Upper lobe of left lung (tissue), 6 donors: ENCODE measurements at regions not wholly inside any gene's neighbourhood (a gene's known extent, or its start where the extent isn't known, plus 50 kb on each side); places are given as distances from the start of the nearest gene placed in this dataset.

Source experiments
- ATAC-seq, 2 donors: fragments of 200-7000 bp; cut with Tn5 transposase; one replicate each; pipeline ENCODE4 v1.9.1; 2022; ENCODE audit warnings: mild to moderate bottlenecking in 2 of 2, moderate library complexity in 2 of 2; ENCODE audit not compliant: low FRiP score in 2 of 2
- DNase-seq, 2 donors: peaks; one replicate each; pipeline ENCODE4 v3.0.0-alpha.2; 2019 to 2020
- H3K27ac ChIP-seq, 4 donors: fragments of 200-600 bp; sonication (generic); one replicate each; pipeline ENCODE4 v1.5.1; 2016 to 2019
- H3K27me3 ChIP-seq, 4 donors: fragments of 200-600 bp; sonication (generic); one replicate each; pipeline ENCODE4 v1.5.1; 2017 to 2019
- H3K36me3 ChIP-seq, 4 donors: fragments of 200-600 bp; sonication (generic); one replicate each; pipeline ENCODE4 v1.5.1; 2016 to 2019
- H3K4me1 ChIP-seq, 4 donors: fragments of 200-600 bp; sonication (generic); one replicate each; pipeline ENCODE4 v1.5.1; 2018 to 2019
- H3K4me3 ChIP-seq, 4 donors: fragments of 200-600 bp; sonication (generic); one replicate each; pipeline ENCODE4 v1.5.1; 2017 to 2019; ENCODE audit warnings: mild to moderate bottlenecking in 2 of 4, moderate library complexity in 1 of 4
- H3K9me3 ChIP-seq, 4 donors: fragments of 200-600 bp; sonication (generic); one replicate each; pipeline ENCODE4 v1.5.1; 2018 to 2019
- EP300 ChIP-seq, 4 donors: sonication (generic); formaldehyde crosslinking; IDR thresholded peaks; one replicate each; pipeline ENCODE4 v1.5.1; 2017; ENCODE audit warnings: antibody characterized with exemption in 4 of 4, control low read depth in 2 of 4
- POLR2A ChIP-seq, 4 donors: fragments of 450-650 bp; IDR thresholded peaks; one replicate each; pipeline ENCODE4 v1.5.1; 2016 to 2017; ENCODE audit warnings: antibody characterized with exemption in 4 of 4, mild to moderate bottlenecking in 2 of 4
- POLR2AphosphoS5 ChIP-seq, 2 donors: sonication (generic); formaldehyde crosslinking; IDR thresholded peaks; one replicate each; pipeline ENCODE4 v1.5.1; 2017; ENCODE audit warnings: antibody characterized with exemption in 2 of 2
- WGBS, 2 donors: methylation state at CpG; one replicate each; pipeline ENCODE4 v1.1.5; 2017 to 2018; 5-methylcytosine and 5-hydroxymethylcytosine counted together
- TF ChIP-seq, protein P1 (sequence below), 6 experiments: fragments of 450-650 bp in 4 of 6; fragments of 200-600 bp in 2 of 6; sonication (generic) in 2 of 6; IDR thresholded peaks; one replicate each; pipeline ENCODE4 v1.5.1; 2016 to 2019; ENCODE audit warnings: antibody characterized with exemption in 6 of 6
- donor health status: DM: no; HTN: no; CAD: no; lungs with moderate emphysema.
- donor health status: DM: no; HTN: yes; CAD: no; lungs with severe emphysema.

DNA sequence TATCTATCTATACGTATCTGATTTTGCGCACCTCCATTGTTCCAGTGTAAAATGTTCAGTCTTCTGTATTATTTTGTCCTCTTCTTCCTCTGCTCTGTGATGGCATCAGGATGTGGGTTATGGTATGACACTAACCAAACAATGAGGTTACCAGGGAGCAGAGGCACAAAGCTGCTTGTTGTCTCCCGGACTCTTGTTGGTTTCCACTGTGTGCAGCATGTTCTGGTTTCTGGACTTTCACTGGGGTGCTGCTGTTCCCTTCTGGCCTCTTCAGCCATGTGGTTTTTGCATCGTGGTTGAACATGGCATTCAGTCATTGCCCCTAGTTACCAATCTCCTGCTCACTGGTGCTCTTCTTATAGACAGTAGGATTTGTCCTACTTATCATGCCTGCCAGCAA, 665.9 kb downstream of the CBLN2 start:
- Histone ChIP-seq H3K36me3 (no peaks in the 10 kb centered on the region), H3K4me3 (no peak overlapping the region), H3K9me3 (no peaks in the 10 kb centered on the region), H3K27me3 (no peaks in the 10 kb centered on the region), H3K27ac (no peak overlapping the region), H3K4me1 (no peaks in the 10 kb centered on the region)
- ATAC-seq (no peak), DNase-seq (no peak)
- 84 to 86% methylated on average over 4 of the region's 4 CpGs for WGBS, 2 donors
- no peak for TF ChIP-seq POLR2AphosphoS5 (IDR thresholded peaks at IDR 0.05)
- no peak for TF ChIP-seq POLR2A (IDR thresholded peaks at IDR 0.05)
- no peak for TF ChIP-seq EP300 (IDR thresholded peaks at IDR 0.05)
- TF ChIP-seq, protein P1, sequence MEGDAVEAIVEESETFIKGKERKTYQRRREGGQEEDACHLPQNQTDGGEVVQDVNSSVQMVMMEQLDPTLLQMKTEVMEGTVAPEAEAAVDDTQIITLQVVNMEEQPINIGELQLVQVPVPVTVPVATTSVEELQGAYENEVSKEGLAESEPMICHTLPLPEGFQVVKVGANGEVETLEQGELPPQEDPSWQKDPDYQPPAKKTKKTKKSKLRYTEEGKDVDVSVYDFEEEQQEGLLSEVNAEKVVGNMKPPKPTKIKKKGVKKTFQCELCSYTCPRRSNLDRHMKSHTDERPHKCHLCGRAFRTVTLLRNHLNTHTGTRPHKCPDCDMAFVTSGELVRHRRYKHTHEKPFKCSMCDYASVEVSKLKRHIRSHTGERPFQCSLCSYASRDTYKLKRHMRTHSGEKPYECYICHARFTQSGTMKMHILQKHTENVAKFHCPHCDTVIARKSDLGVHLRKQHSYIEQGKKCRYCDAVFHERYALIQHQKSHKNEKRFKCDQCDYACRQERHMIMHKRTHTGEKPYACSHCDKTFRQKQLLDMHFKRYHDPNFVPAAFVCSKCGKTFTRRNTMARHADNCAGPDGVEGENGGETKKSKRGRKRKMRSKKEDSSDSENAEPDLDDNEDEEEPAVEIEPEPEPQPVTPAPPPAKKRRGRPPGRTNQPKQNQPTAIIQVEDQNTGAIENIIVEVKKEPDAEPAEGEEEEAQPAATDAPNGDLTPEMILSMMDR (IDR thresholded peaks at IDR 0.05), result no peak

DNA sequence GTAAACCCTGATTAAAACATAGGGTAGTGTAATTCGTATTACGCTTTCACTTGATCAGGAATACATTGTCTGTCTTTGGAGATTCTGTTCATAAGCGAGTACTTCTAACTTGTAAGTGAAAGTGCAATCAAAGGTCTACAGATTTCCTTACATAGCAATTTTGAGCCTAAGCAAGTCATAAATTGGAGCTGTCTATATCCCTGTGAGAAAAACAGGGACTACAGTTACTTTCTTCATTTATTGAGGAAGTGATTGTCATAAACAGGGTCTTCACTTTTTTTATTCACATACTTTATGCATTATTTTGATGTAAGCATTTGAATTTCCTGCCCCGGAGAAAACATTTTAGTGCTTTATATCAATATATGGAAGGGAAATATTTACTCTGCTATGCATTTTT, 670.4 kb downstream of the CBLN2 start:
- Histone ChIP-seq H3K27ac (no peak overlapping the region), H3K9me3 (no peaks in the 10 kb centered on the region), H3K4me3 (no peak overlapping the region), H3K27me3 (no peaks in the 10 kb centered on the region), H3K36me3 (no peaks in the 10 kb centered on the region), H3K4me1 (no peaks in the 10 kb centered on the region)
- DNase-seq, result no peak
- TF ChIP-seq, protein P1 (IDR thresholded peaks at IDR 0.05), result no peak
- no peak for TF ChIP-seq POLR2AphosphoS5 (IDR thresholded peaks at IDR 0.05)
- TF ChIP-seq EP300 (IDR thresholded peaks at IDR 0.05), result no peak
- TF ChIP-seq POLR2A (IDR thresholded peaks at IDR 0.05), result no peak
- 89 to 90% methylated on average over 4 of the region's 4 CpGs for WGBS, 2 donors
- no peak for ATAC-seq

DNA sequence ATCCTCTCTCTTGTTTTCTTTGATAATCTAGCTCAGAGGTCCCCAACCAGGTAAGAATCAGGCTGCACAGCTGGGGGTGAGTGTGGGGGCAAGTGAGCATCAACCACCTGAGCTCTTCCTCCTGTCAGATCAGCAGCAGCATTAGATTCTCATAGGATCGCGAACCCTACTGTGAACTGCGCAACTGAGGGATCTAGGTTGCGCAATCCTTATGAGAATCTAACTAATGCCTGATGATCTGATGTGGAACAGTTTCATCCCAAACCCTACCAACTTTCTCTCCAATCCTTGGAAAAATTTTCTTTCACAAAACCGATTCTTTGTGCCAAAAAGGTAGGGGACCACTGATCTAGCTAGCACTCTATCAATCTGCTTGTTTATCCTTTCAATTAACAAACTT, 678.3 kb downstream of the CBLN2 start:
- Histone ChIP-seq H3K27me3 (no peaks in the 10 kb centered on the region), H3K9me3 (no peaks in the 10 kb centered on the region), H3K4me3 (no peak overlapping the region), H3K4me1 (no peaks in the 10 kb centered on the region), H3K27ac (no peak overlapping the region), H3K36me3 (no peaks in the 10 kb centered on the region)
- TF ChIP-seq EP300 (IDR thresholded peaks at IDR 0.05) (no peak), POLR2AphosphoS5 (IDR thresholded peaks at IDR 0.05) (no peak), POLR2A (IDR thresholded peaks at IDR 0.05) (no peak)
- TF ChIP-seq, protein P1 (IDR thresholded peaks at IDR 0.05), result no peak
- no peak for ATAC-seq
- 88 to 91% methylated on average over 5 of the region's 5 CpGs for WGBS, 2 donors
- no peak for DNase-seq

DNA sequence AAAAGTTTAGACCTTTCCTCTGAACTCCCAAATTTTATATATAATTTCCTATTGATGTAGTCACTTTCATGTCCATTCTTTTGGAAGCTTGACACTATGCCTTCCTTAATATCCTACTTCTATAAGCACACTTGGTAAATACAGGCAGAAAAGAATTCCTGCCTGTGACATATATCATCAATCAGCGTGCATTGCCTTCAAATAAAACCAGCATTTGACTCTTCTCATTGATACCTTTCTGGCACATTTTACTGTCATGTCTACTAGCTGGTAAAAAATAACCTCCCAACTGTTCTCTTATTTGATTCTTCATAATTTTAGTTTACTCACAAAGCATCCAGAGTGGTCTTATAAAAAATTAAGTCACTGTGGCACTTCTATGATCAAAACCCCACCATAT, 693.5 kb downstream of the CBLN2 start:
- ATAC-seq (no peak), DNase-seq (no peak)
- H3K27ac ChIP-seq, result no peak overlapping the region
- H3K27me3 ChIP-seq, result no peaks in the 10 kb centered on the region
- peaks cover 0 to 15% (median 0%) of the 10 kb centered on the region in 4 donors for H3K9me3 ChIP-seq
- no peaks in the 10 kb centered on the region for H3K36me3 ChIP-seq
- WGBS, 2 donors, result 65 to 79% methylated on average over 1 of the region's 1 CpG
- no peaks in the 10 kb centered on the region for H3K4me1 ChIP-seq
- no peak overlapping the region for H3K4me3 ChIP-seq
- TF ChIP-seq, protein P1 (IDR thresholded peaks at IDR 0.05), result no peak
- TF ChIP-seq EP300 (IDR thresholded peaks at IDR 0.05), result no peak
- TF ChIP-seq POLR2AphosphoS5 (IDR thresholded peaks at IDR 0.05), result no peak
- TF ChIP-seq POLR2A (IDR thresholded peaks at IDR 0.05), result no peak

DNA sequence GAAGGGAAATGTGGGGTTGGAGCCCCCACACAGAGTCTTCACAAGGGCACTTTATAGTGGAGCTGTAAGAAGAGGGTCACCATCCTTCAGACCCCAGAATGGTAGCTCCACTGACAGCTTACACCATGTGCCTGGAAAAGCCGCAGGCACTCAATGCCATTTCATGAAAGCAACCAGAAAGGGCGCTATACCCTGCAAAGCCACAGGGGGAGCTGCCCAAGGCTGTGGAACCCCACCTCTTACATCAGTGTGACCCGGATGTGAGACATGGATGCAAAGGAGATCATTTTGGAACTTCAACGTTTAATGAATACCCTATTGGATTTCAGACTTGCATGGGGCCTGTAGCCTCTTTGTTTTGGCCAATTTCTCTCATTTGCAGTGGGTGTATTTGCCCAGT, 694.7 kb downstream of the CBLN2 start:
- ATAC-seq (no peak), DNase-seq (no peak)
- Histone ChIP-seq H3K4me3 (no peak overlapping the region), H3K36me3 (no peaks in the 10 kb centered on the region), H3K9me3 (peaks cover 0 to 15% (median 0%) of the 10 kb centered on the region in 4 donors), H3K27me3 (no peaks in the 10 kb centered on the region), H3K27ac (no peak overlapping the region), H3K4me1 (no peaks in the 10 kb centered on the region)
- 75 to 79% methylated on average over 2 to 4 of the region's 4 CpGs for WGBS, 2 donors
- no peak for TF ChIP-seq EP300 (IDR thresholded peaks at IDR 0.05)
- no peak for TF ChIP-seq POLR2AphosphoS5 (IDR thresholded peaks at IDR 0.05)
- TF ChIP-seq, protein P1 (IDR thresholded peaks at IDR 0.05), result no peak
- no peak for TF ChIP-seq POLR2A (IDR thresholded peaks at IDR 0.05)
